OCI-LY7 (cell line): ENCODE measurements at regions not wholly inside any gene's neighbourhood (a gene's known extent, or its start where the extent isn't known, plus 50 kb on each side); places are given as distances from the start of the nearest gene placed in this dataset.

Experiments
- CTCF ChIP-seq: fragments of 200-600 bp; sonication (generic); conservative IDR thresholded peaks from 2 replicates; pipeline ENCODE4 v1.5.1; 2014; ENCODE audit warnings: mild to moderate bottlenecking, antibody characterized with exemption, low read length, moderate library complexity, mixed read lengths
- EZH2phosphoT487 ChIP-seq: fragments of 200-600 bp; sonication (generic); IDR thresholded peaks from 2 replicates; pipeline ENCODE4 v1.6.1; 2018; ENCODE audit warnings: low read depth, borderline replicate concordance, mild to moderate bottlenecking, mixed run types, antibody characterized with exemption, low read length, moderate library complexity, mixed read lengths

- TF ChIP-seq CTCF (no peak), EZH2phosphoT487 (no peak)
Observed at GRCh38 chr16:9479008-9479407, 387.6 kb downstream of the HAPSTR1 start.
